HEK293 (cell line): ENCODE measurements at regions not wholly inside any gene's neighbourhood (a gene's known extent, or its start where the extent isn't known, plus 50 kb on each side); places are given as distances from the start of the nearest gene placed in this dataset.

ENCODE experiments used
- ZIC2 ChIP-seq: fragments of 450-650 bp; formaldehyde crosslinking; IDR thresholded peaks from 2 replicates; pipeline ENCODE4 v1.5.1; 2016; ENCODE audit warnings: missing biosample characterization, missing genetic modification characterization
- ZNF121 ChIP-seq: fragments of 450-650 bp; formaldehyde crosslinking; IDR thresholded peaks from 2 replicates; pipeline ENCODE4 v1.5.1; 2016; ENCODE audit warnings: missing biosample characterization, missing genetic modification characterization
- TF ChIP-seq, protein P1 (sequence below): fragments of 450-650 bp; formaldehyde crosslinking; IDR thresholded peaks from 2 replicates; pipeline ENCODE4 v1.5.1; 2016; ENCODE audit warnings: missing biosample characterization, missing genetic modification characterization
- TF ChIP-seq, protein P2 (sequence below): fragments of 450-650 bp; formaldehyde crosslinking; IDR thresholded peaks from 2 replicates; pipeline ENCODE4 v1.5.1; 2017; ENCODE audit warnings: missing biosample characterization, missing genetic modification characterization

DNA sequence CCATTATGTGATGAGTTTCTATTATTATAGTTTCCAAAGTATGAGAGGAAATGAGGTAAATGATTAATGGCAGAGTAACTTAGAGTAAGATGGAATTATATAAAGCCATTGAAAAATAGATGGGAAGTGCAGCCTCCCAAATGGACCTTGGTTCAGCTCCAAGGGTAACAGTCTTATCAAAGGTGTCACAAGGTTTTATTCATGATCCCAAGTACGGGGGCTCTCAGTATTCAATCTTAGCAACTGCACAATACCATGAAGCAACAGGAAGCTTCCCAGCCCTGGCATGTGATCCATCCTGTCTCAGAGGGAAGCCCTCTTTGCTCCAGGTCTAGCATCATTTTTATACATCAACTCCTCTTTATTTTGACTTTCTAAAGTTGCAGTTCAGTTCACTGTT, 948.2 kb downstream of the GALC start:
- no peak for TF ChIP-seq ZIC2
- TF ChIP-seq, protein P1, sequence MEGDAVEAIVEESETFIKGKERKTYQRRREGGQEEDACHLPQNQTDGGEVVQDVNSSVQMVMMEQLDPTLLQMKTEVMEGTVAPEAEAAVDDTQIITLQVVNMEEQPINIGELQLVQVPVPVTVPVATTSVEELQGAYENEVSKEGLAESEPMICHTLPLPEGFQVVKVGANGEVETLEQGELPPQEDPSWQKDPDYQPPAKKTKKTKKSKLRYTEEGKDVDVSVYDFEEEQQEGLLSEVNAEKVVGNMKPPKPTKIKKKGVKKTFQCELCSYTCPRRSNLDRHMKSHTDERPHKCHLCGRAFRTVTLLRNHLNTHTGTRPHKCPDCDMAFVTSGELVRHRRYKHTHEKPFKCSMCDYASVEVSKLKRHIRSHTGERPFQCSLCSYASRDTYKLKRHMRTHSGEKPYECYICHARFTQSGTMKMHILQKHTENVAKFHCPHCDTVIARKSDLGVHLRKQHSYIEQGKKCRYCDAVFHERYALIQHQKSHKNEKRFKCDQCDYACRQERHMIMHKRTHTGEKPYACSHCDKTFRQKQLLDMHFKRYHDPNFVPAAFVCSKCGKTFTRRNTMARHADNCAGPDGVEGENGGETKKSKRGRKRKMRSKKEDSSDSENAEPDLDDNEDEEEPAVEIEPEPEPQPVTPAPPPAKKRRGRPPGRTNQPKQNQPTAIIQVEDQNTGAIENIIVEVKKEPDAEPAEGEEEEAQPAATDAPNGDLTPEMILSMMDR = no peak
- TF ChIP-seq, protein P2, sequence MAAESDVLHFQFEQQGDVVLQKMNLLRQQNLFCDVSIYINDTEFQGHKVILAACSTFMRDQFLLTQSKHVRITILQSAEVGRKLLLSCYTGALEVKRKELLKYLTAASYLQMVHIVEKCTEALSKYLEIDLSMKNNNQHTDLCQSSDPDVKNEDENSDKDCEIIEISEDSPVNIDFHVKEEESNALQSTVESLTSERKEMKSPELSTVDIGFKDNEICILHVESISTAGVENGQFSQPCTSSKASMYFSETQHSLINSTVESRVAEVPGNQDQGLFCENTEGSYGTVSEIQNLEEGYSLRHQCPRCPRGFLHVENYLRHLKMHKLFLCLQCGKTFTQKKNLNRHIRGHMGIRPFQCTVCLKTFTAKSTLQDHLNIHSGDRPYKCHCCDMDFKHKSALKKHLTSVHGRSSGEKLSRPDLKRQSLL (tag by site-specific recombination) = no peak
- TF ChIP-seq ZNF121 (tag by site-specific recombination) = no peak
